K562 (cell line): ENCODE measurements at regions not wholly inside any gene's neighbourhood (a gene's known extent, or its start where the extent isn't known, plus 50 kb on each side); places are given as distances from the start of the nearest gene placed in this dataset.

Source experiments
- ARID1B ChIP-seq: fragments of 450-650 bp; IDR thresholded peaks from 2 replicates; pipeline ENCODE4 v1.6.1; 2016; ENCODE audit warnings: antibody characterized with exemption, mild to moderate bottlenecking, inconsistent platforms
- ATF6 ChIP-seq: sonication (generic); formaldehyde crosslinking; IDR thresholded peaks from 2 replicates; pipeline ENCODE4 v1.4.0; 2020; ENCODE audit warnings: mild to moderate bottlenecking, missing genetic modification reagents
- CHD2 ChIP-seq: IDR thresholded peaks from 2 replicates; pipeline ENCODE4 v1.6.1; 2011; ENCODE audit warnings: low read depth, low read length
- CTCF ChIP-seq, 3 experiments: IDR thresholded peaks in 2 of 3; conservative IDR thresholded peaks in 1 of 3; 2 replicates each; pipeline ENCODE4 v1.5.1; 2011 to 2012; ENCODE audit warnings: low read length in 3 of 3, mild to moderate bottlenecking in 3 of 3, control low read depth in 2 of 3, improper control_type of control experiment in 1 of 3, inconsistent platforms in 1 of 3, low read depth in 1 of 3, mixed read lengths in 1 of 3, moderate library complexity in 1 of 3; ENCODE audit not compliant: insufficient read depth in 2 of 3
- DNMT1 ChIP-seq: fragments of 450-650 bp; IDR thresholded peaks from 2 replicates; pipeline ENCODE4 v1.6.1; 2016; ENCODE audit warnings: antibody characterized with exemption, mild to moderate bottlenecking
- EP300 ChIP-seq: IDR thresholded peaks from 2 replicates; pipeline ENCODE4 v1.6.1; 2012; ENCODE audit warnings: low read length, improper control_type of control experiment
- KDM2B ChIP-seq: fragments of 250-450 bp; sonication (Bioruptor Pico); IDR thresholded peaks from 2 replicates; pipeline ENCODE4 v1.8.0; 2021; ENCODE audit warnings: mild to moderate bottlenecking, moderate library complexity
- NFIC ChIP-seq: fragments of 450-650 bp; IDR thresholded peaks from 2 replicates; pipeline ENCODE4 v1.6.1; 2017; ENCODE audit warnings: mild to moderate bottlenecking, inconsistent platforms
- RBM39 ChIP-seq: fragments of 200-400 bp; formaldehyde crosslinking; optimal IDR thresholded peaks from 2 replicates; pipeline ENCODE3; 2018; ENCODE audit warnings: low read depth, low read length
- SP1 ChIP-seq: sonication (generic); formaldehyde crosslinking; IDR thresholded peaks from 2 replicates; pipeline ENCODE4 v1.8.1; 2022; ENCODE audit warnings: mild to moderate bottlenecking, missing genetic modification reagents
- ZNF274 ChIP-seq: IDR thresholded peaks from 2 replicates; pipeline ENCODE4 v1.6.1; 2011; ENCODE audit warnings: low read depth, mild to moderate bottlenecking, low read length, moderate library complexity, borderline replicate concordance
- ZNF41 ChIP-seq: fragments of 250-450 bp; sonication (Bioruptor Pico); conservative IDR thresholded peaks from 2 replicates; pipeline ENCODE4 v1.4.0; 2020; ENCODE audit warnings: mild to moderate bottlenecking
- ZNF780A ChIP-seq: fragments of 250-450 bp; sonication (Bioruptor Pico); IDR thresholded peaks from 2 replicates; pipeline ENCODE4 v1.5.0; 2021; ENCODE audit warnings: mild to moderate bottlenecking
- TF ChIP-seq, protein P1 (sequence below): sonication (generic); formaldehyde crosslinking; IDR thresholded peaks from 2 replicates; pipeline ENCODE4 v1.8.1; 2023; ENCODE audit warnings: mild to moderate bottlenecking, missing genetic modification reagents

DNA sequence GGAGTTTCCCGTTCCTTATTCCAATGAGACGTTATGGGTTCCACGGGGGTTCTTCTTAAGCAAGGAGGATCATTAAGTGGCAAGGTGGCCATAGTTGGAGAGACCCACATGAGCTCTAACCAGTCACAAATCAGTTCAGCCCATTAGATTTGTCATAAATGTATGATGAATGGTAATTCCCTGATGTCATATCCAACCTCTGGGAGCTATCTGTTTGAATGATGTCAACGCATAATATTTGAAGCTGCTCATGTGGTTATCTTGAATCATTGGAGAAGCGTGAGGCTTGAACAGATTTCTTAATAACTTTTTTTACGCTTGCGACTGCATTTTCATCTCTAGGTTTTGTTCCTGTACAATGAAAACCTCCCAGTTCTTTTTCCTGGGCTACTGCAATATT is 270.4 kb upstream of the EEF2KMT start:
- TF ChIP-seq CTCF (IDR thresholded peaks at IDR 0.05 in 2 of 3, conservative IDR thresholded peaks at IDR 0.05 in 1 of 3; ENCODE audit: insufficient read depth in 2 of 3, low read depth in 1 of 3, low read length in 3 of 3) = no peak
- TF ChIP-seq ZNF41 (CRISPR knock-in tag) = no peak
- TF ChIP-seq ARID1B = no peak
- TF ChIP-seq KDM2B (CRISPR knock-in tag) = no peak
- TF ChIP-seq NFIC = no peak
- no peak for TF ChIP-seq RBM39
- TF ChIP-seq ZNF274 = no peak
- TF ChIP-seq, protein P1, sequence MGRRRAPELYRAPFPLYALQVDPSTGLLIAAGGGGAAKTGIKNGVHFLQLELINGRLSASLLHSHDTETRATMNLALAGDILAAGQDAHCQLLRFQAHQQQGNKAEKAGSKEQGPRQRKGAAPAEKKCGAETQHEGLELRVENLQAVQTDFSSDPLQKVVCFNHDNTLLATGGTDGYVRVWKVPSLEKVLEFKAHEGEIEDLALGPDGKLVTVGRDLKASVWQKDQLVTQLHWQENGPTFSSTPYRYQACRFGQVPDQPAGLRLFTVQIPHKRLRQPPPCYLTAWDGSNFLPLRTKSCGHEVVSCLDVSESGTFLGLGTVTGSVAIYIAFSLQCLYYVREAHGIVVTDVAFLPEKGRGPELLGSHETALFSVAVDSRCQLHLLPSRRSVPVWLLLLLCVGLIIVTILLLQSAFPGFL (CRISPR knock-in tag) = no peak
- TF ChIP-seq EP300 = no peak
- TF ChIP-seq ATF6 (CRISPR knock-in tag) = no peak
- TF ChIP-seq SP1 (CRISPR knock-in tag) = no peak
- no peak for TF ChIP-seq ZNF780A (CRISPR knock-in tag)
- TF ChIP-seq DNMT1 = no peak
- TF ChIP-seq CHD2 = no peak
